AG09309 (cell line): ENCODE measurements at regions not wholly inside any gene's neighbourhood (a gene's known extent, or its start where the extent isn't known, plus 50 kb on each side); places are given as distances from the start of the nearest gene placed in this dataset.
A peak's percentile ranks its signal among the peaks of the same experiment; 100 is the strongest.

ENCODE experiments used
- DNase-seq: peaks from one replicate; pipeline ENCODE4 v3.0.0-alpha.2; 2010; ENCODE audit warnings: low read depth
- H3K4me3 ChIP-seq: 2 replicates; pipeline ENCODE4 v1.5.1; 2011; ENCODE audit warnings: mild to moderate bottlenecking, low read depth, low read length, moderate library complexity; ENCODE audit not compliant: control insufficient read depth
- CTCF ChIP-seq: IDR thresholded peaks from 2 replicates; pipeline ENCODE4 v1.5.1; 2011; ENCODE audit warnings: mild to moderate bottlenecking, low read depth, low read length, inconsistent platforms; ENCODE audit not compliant: insufficient read depth, control insufficient read depth; ENCODE audit errors: missing control alignments

- no peak for TF ChIP-seq CTCF
- H3K4me3 ChIP-seq = no peak overlapping the region
- DNase-seq = no peak
Measured at GRCh38 chr4:79044141-79044659, 105.0 kb upstream of the PAQR3 start.

- H3K4me3 ChIP-seq = no peak overlapping the region
- TF ChIP-seq CTCF = no peak
- DNase-seq = no peak
Measured at GRCh38 chr4:79043138-79043537, 103.9 kb upstream of the PAQR3 start.

- no peak overlapping the region for H3K4me3 ChIP-seq
- DNase-seq = no peak
- TF ChIP-seq CTCF = peak; percentile 55
Measured at GRCh38 chr4:79042079-79042674, 102.9 kb upstream of the PAQR3 start.

- no peak for DNase-seq
- H3K4me3 ChIP-seq = no peak overlapping the region
- no peak for TF ChIP-seq CTCF
Measured at GRCh38 chr4:79034544-79034943, 95.3 kb upstream of the PAQR3 start.

GRCh38 chr4:79030973-79031372 lies 91.7 kb upstream of the PAQR3 start:
- no peak for DNase-seq
- no peak for TF ChIP-seq CTCF
- no peak overlapping the region for H3K4me3 ChIP-seq

GRCh38 chr4:79027656-79028055 lies 88.4 kb upstream of the PAQR3 start:
- DNase-seq = no peak
- no peak for TF ChIP-seq CTCF
- H3K4me3 ChIP-seq = no peak overlapping the region
